Mucosa of stomach (tissue), 1 donor: ENCODE measurements at regions not wholly inside any gene's neighbourhood (a gene's known extent, or its start where the extent isn't known, plus 50 kb on each side); places are given as distances from the start of the nearest gene placed in this dataset.

Source experiments
- H3K27me3 ChIP-seq: one replicate; pipeline ENCODE4 v1.7.0; 2013; ENCODE audit warnings: mild to moderate bottlenecking, low read length; ENCODE audit not compliant: control insufficient read depth, insufficient read depth
- H3K36me3 ChIP-seq: one replicate; pipeline ENCODE4 v1.7.0; 2013; ENCODE audit warnings: low read length; ENCODE audit not compliant: control insufficient read depth, insufficient read depth
- H3K4me1 ChIP-seq: one replicate; pipeline ENCODE4 v1.7.0; 2013; ENCODE audit warnings: mild to moderate bottlenecking, low read length; ENCODE audit not compliant: control insufficient read depth, insufficient read depth
- H3K4me3 ChIP-seq: one replicate; pipeline ENCODE4 v1.7.0; 2013; ENCODE audit warnings: low read length
- H3K9ac ChIP-seq: one replicate; pipeline ENCODE4 v1.7.0; 2013; ENCODE audit warnings: mild to moderate bottlenecking, low read length, moderate library complexity
- H3K9me3 ChIP-seq: one replicate; pipeline ENCODE4 v1.7.0; 2013; ENCODE audit warnings: mild to moderate bottlenecking, low read length, moderate library complexity; ENCODE audit not compliant: control insufficient read depth
- donor health status: Pancreatic carcinoma.

- Histone ChIP-seq H3K4me3 (no peak overlapping the region), H3K27me3 (no peaks in the 10 kb centered on the region), H3K4me1 (no peaks in the 10 kb centered on the region), H3K9ac (no peak overlapping the region), H3K9me3 (no peaks in the 10 kb centered on the region), H3K36me3 (no peaks in the 10 kb centered on the region)
Measured at GRCh38 chr20:12595841-12596240, 412.9 kb upstream of the SPTLC3 start.

GRCh38 chr20:12596863-12597262 is 411.9 kb upstream of the SPTLC3 start:
- Histone ChIP-seq H3K9me3 (no peaks in the 10 kb centered on the region), H3K4me1 (no peaks in the 10 kb centered on the region), H3K36me3 (no peaks in the 10 kb centered on the region), H3K27me3 (no peaks in the 10 kb centered on the region), H3K9ac (no peak overlapping the region), H3K4me3 (no peak overlapping the region)

GRCh38 chr20:12597551-12597950 is 411.2 kb upstream of the SPTLC3 start:
- H3K4me1 ChIP-seq, result no peaks in the 10 kb centered on the region
- no peaks in the 10 kb centered on the region for H3K27me3 ChIP-seq
- no peak overlapping the region for H3K4me3 ChIP-seq
- H3K9ac ChIP-seq, result no peak overlapping the region
- H3K9me3 ChIP-seq, result no peaks in the 10 kb centered on the region
- H3K36me3 ChIP-seq, result no peaks in the 10 kb centered on the region

GRCh38 chr20:12598894-12599293 is 409.9 kb upstream of the SPTLC3 start:
- no peak overlapping the region for H3K4me3 ChIP-seq
- no peak overlapping the region for H3K9ac ChIP-seq
- no peaks in the 10 kb centered on the region for H3K36me3 ChIP-seq
- H3K4me1 ChIP-seq, result no peaks in the 10 kb centered on the region
- no peaks in the 10 kb centered on the region for H3K9me3 ChIP-seq
- no peaks in the 10 kb centered on the region for H3K27me3 ChIP-seq

GRCh38 chr20:12599494-12599893 is 409.3 kb upstream of the SPTLC3 start:
- Histone ChIP-seq H3K9ac (no peak overlapping the region), H3K27me3 (no peaks in the 10 kb centered on the region), H3K4me1 (no peaks in the 10 kb centered on the region), H3K36me3 (no peaks in the 10 kb centered on the region), H3K4me3 (no peak overlapping the region), H3K9me3 (no peaks in the 10 kb centered on the region)

- Histone ChIP-seq H3K9me3 (no peaks in the 10 kb centered on the region), H3K27me3 (no peaks in the 10 kb centered on the region), H3K36me3 (no peaks in the 10 kb centered on the region), H3K4me1 (no peaks in the 10 kb centered on the region), H3K9ac (no peak overlapping the region), H3K4me3 (no peak overlapping the region)
Measured at GRCh38 chr20:12605751-12606150, 403.0 kb upstream of the SPTLC3 start.

- no peak overlapping the region for H3K9ac ChIP-seq
Measured at GRCh38 chr20:12610871-12611270, 397.9 kb upstream of the SPTLC3 start.

GRCh38 chr20:12614764-12615163 is 394.0 kb upstream of the SPTLC3 start:
- no peaks in the 10 kb centered on the region for H3K27me3 ChIP-seq
- no peak overlapping the region for H3K4me3 ChIP-seq
- H3K9me3 ChIP-seq, result peaks cover 4% of the 10 kb centered on the region
- H3K36me3 ChIP-seq, result no peaks in the 10 kb centered on the region
- no peaks in the 10 kb centered on the region for H3K4me1 ChIP-seq
- H3K9ac ChIP-seq, result no peak overlapping the region

More at GRCh38 chr20:12610871-12611270, 397.9 kb upstream of the SPTLC3 start:
- no peaks in the 10 kb centered on the region for H3K36me3 ChIP-seq
- no peaks in the 10 kb centered on the region for H3K4me1 ChIP-seq
- H3K27me3 ChIP-seq, result no peaks in the 10 kb centered on the region
- no peaks in the 10 kb centered on the region for H3K9me3 ChIP-seq
- H3K4me3 ChIP-seq, result no peak overlapping the region

GRCh38 chr20:12617076-12617475 is 391.7 kb upstream of the SPTLC3 start:
- no peaks in the 10 kb centered on the region for H3K27me3 ChIP-seq

GRCh38 chr20:12623870-12624269 is 384.9 kb upstream of the SPTLC3 start:
- H3K9ac ChIP-seq, result no peak overlapping the region
- H3K27me3 ChIP-seq, result no peaks in the 10 kb centered on the region
- H3K4me1 ChIP-seq, result no peaks in the 10 kb centered on the region
- no peak overlapping the region for H3K4me3 ChIP-seq
- H3K9me3 ChIP-seq, result no peaks in the 10 kb centered on the region
- no peaks in the 10 kb centered on the region for H3K36me3 ChIP-seq

More at GRCh38 chr20:12617076-12617475, 391.7 kb upstream of the SPTLC3 start:
- Histone ChIP-seq H3K36me3 (no peaks in the 10 kb centered on the region), H3K4me1 (no peaks in the 10 kb centered on the region), H3K4me3 (no peak overlapping the region), H3K9me3 (peaks cover 4% of the 10 kb centered on the region), H3K9ac (no peak overlapping the region)

GRCh38 chr20:12627485-12627884 is 381.3 kb upstream of the SPTLC3 start:
- no peaks in the 10 kb centered on the region for H3K9me3 ChIP-seq
- no peaks in the 10 kb centered on the region for H3K36me3 ChIP-seq
- no peak overlapping the region for H3K9ac ChIP-seq
- no peak overlapping the region for H3K4me3 ChIP-seq
- H3K27me3 ChIP-seq, result no peaks in the 10 kb centered on the region
- no peaks in the 10 kb centered on the region for H3K4me1 ChIP-seq

GRCh38 chr20:12638633-12639312 is 370.0 kb upstream of the SPTLC3 start:
- H3K27me3 ChIP-seq, result no peaks in the 10 kb centered on the region
- no peak overlapping the region for H3K9ac ChIP-seq
- no peaks in the 10 kb centered on the region for H3K4me1 ChIP-seq
- H3K9me3 ChIP-seq, result no peaks in the 10 kb centered on the region
- H3K4me3 ChIP-seq, result no peak overlapping the region
- no peaks in the 10 kb centered on the region for H3K36me3 ChIP-seq

GRCh38 chr20:12640251-12640650 is 368.5 kb upstream of the SPTLC3 start:
- no peak overlapping the region for H3K4me3 ChIP-seq

More at GRCh38 chr20:12640251-12640650, 368.5 kb upstream of the SPTLC3 start:
- Histone ChIP-seq H3K9ac (no peak overlapping the region), H3K9me3 (no peaks in the 10 kb centered on the region), H3K36me3 (no peaks in the 10 kb centered on the region), H3K4me1 (no peaks in the 10 kb centered on the region), H3K27me3 (no peaks in the 10 kb centered on the region)
